SH-SY5Y (cell line): ENCODE measurements at regions not wholly inside any gene's neighbourhood (a gene's known extent, or its start where the extent isn't known, plus 50 kb on each side); places are given as distances from the start of the nearest gene placed in this dataset.

Source experiments
- GATA2 ChIP-seq: IDR thresholded peaks from 2 replicates; pipeline ENCODE4 v1.6.1; 2011; ENCODE audit warnings: mild to moderate bottlenecking, low read depth, low read length
- GATA3 ChIP-seq: IDR thresholded peaks from 2 replicates; pipeline ENCODE4 v1.6.1; 2011; ENCODE audit warnings: low read depth, mild to moderate bottlenecking, low read length, moderate library complexity

DNA sequence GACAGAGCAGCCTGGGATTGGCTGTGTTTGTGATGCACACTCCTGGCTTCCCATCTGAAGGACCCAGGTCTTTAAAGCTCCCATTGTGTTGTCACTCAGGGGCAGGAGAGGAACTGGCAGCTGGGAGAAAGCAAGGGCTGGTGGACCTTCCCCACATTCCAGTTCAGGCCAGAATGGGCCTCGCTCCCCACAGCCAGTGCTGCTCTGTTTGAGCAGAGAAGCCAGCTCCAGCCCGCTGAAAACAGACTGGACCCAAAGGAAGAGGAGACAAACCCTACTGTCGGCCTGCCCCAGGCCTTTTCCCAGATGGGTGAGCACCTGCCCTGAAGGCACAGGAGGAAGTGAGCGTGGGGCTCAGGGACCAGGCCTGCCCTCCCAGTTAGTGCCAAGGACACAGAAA, 499.4 kb downstream of the NPHP4 start:
- TF ChIP-seq GATA2 = no peak
- no peak for TF ChIP-seq GATA3
